Endodermal cell (in vitro differentiated cells): ENCODE measurements at regions not wholly inside any gene's neighbourhood (a gene's known extent, or its start where the extent isn't known, plus 50 kb on each side); places are given as distances from the start of the nearest gene placed in this dataset.
A peak's percentile ranks its signal among the peaks of the same experiment; 100 is the strongest.

Experiments used
- DNase-seq: peaks from one replicate; pipeline ENCODE4 v3.0.0-alpha.2; 2017
- H3K27ac ChIP-seq: 2 replicates; pipeline ENCODE4 v1.5.1; 2013; ENCODE audit warnings: mild to moderate bottlenecking, low read depth, low read length, moderate library complexity
- H3K27me3 ChIP-seq: 2 replicates; pipeline ENCODE4 v1.6.1; 2013; ENCODE audit warnings: mild to moderate bottlenecking, low read length, moderate library complexity; ENCODE audit not compliant: insufficient read depth, control insufficient read depth, poor library complexity, severe bottlenecking
- H3K36me3 ChIP-seq: 2 replicates; pipeline ENCODE4 v1.7.0; 2013; ENCODE audit warnings: mild to moderate bottlenecking, low read length, moderate library complexity; ENCODE audit not compliant: control insufficient read depth, insufficient read depth
- H3K4me1 ChIP-seq: one replicate; pipeline ENCODE4 v1.7.0; 2013; ENCODE audit warnings: low read length; ENCODE audit not compliant: control insufficient read depth, insufficient read depth
- H3K4me3 ChIP-seq: 2 replicates; pipeline ENCODE4 v1.5.1; 2013; ENCODE audit warnings: mild to moderate bottlenecking, low read length, moderate library complexity
- H3K9ac ChIP-seq: 2 replicates; pipeline ENCODE4 v1.6.1; 2013; ENCODE audit warnings: mild to moderate bottlenecking, low read length, moderate library complexity; ENCODE audit not compliant: poor library complexity, severe bottlenecking; ENCODE audit errors: extremely low read depth
- H3K9me3 ChIP-seq: 2 replicates; pipeline ENCODE4 v1.6.1; 2013; ENCODE audit warnings: mild to moderate bottlenecking, low read length, moderate library complexity; ENCODE audit not compliant: control insufficient read depth
- H3K27ac Mint-ChIP-seq: 2 replicates; pipeline ENCODE4 v1.8.0; 2020; ENCODE audit warnings: mixed read lengths
- H3K27me3 Mint-ChIP-seq: 2 replicates; pipeline ENCODE4 v1.8.0; 2021; ENCODE audit warnings: mild to moderate bottlenecking, mixed read lengths; ENCODE audit not compliant: insufficient read depth
- H3K36me3 Mint-ChIP-seq: 2 replicates; pipeline ENCODE4 v1.8.0; 2020; ENCODE audit warnings: low read depth, mixed read lengths
- H3K4me1 Mint-ChIP-seq: 2 replicates; pipeline ENCODE4 v1.8.0; 2020; ENCODE audit warnings: mixed read lengths
- H3K4me3 Mint-ChIP-seq: 2 replicates; pipeline ENCODE4 v1.8.0; 2020; ENCODE audit warnings: mild to moderate bottlenecking, moderate library complexity, mixed read lengths
- H3K9me3 Mint-ChIP-seq: 2 replicates; pipeline ENCODE4 v1.8.0; 2020; ENCODE audit warnings: mild to moderate bottlenecking, mixed read lengths
- CTCF ChIP-seq: fragments of 200-600 bp; sonication (generic); conservative IDR thresholded peaks from 2 replicates; pipeline ENCODE4 v1.5.0; 2021; ENCODE audit warnings: antibody characterized with exemption, mild to moderate bottlenecking
- WGBS, 2 experiments: methylation state at CpG; one replicate each; pipeline versions ENCODE4 v1.1.5 to v1.1.7; 2013; ENCODE audit warnings: missing lambda C conversion rate in 2 of 2, mixed read lengths in 1 of 2; ENCODE audit not compliant: insufficient coverage in 1 of 2, insufficient read length in 1 of 2; 5-methylcytosine and 5-hydroxymethylcytosine counted together

GRCh38 chr4:4714331-4714730, 145.1 kb upstream of the MSX1 start:
- no peaks in the 10 kb centered on the region for H3K27me3 Mint-ChIP-seq
- no peak for DNase-seq
- no peak overlapping the region for H3K4me3 ChIP-seq
- TF ChIP-seq CTCF = no peak
- H3K27me3 ChIP-seq = no peaks in the 10 kb centered on the region
- no peak overlapping the region for H3K27ac ChIP-seq
- WGBS, 2 experiments = 97 to 100% methylated on average over 2 of the region's 2 CpGs
- no peaks in the 10 kb centered on the region for H3K36me3 Mint-ChIP-seq
- H3K9me3 Mint-ChIP-seq = no peaks in the 10 kb centered on the region
- no peak overlapping the region for H3K9ac ChIP-seq
- H3K9me3 ChIP-seq = no peaks in the 10 kb centered on the region
- H3K4me3 Mint-ChIP-seq = no peak overlapping the region
- no peaks in the 10 kb centered on the region for H3K36me3 ChIP-seq
- H3K27ac Mint-ChIP-seq = no peak overlapping the region
- H3K4me1 Mint-ChIP-seq = no peaks in the 10 kb centered on the region
- H3K4me1 ChIP-seq = no peaks in the 10 kb centered on the region

GRCh38 chr4:4712800-4713528, 146.5 kb upstream of the MSX1 start:
- Histone ChIP-seq H3K27ac (no peak overlapping the region), H3K9me3 (no peaks in the 10 kb centered on the region), H3K4me1 (no peaks in the 10 kb centered on the region), H3K9ac (no peak overlapping the region), H3K4me3 (no peak overlapping the region), H3K27me3 (no peaks in the 10 kb centered on the region), H3K36me3 (no peaks in the 10 kb centered on the region)
- no peaks in the 10 kb centered on the region for H3K9me3 Mint-ChIP-seq
- WGBS, 2 experiments = 95 to 100% methylated on average over 1 to 2 of the region's 3 CpGs
- H3K4me1 Mint-ChIP-seq = no peaks in the 10 kb centered on the region
- H3K36me3 Mint-ChIP-seq = no peaks in the 10 kb centered on the region
- TF ChIP-seq CTCF = no peak
- H3K4me3 Mint-ChIP-seq = no peak overlapping the region
- no peak overlapping the region for H3K27ac Mint-ChIP-seq
- peak; percentile 38 for DNase-seq
- no peaks in the 10 kb centered on the region for H3K27me3 Mint-ChIP-seq

GRCh38 chr4:4711902-4712301, 147.6 kb upstream of the MSX1 start:
- no peak overlapping the region for H3K4me3 Mint-ChIP-seq
- no peaks in the 10 kb centered on the region for H3K4me1 Mint-ChIP-seq
- no peak for TF ChIP-seq CTCF
- no peaks in the 10 kb centered on the region for H3K9me3 Mint-ChIP-seq
- Histone ChIP-seq H3K4me1 (no peaks in the 10 kb centered on the region), H3K36me3 (no peaks in the 10 kb centered on the region), H3K9me3 (no peaks in the 10 kb centered on the region), H3K4me3 (no peak overlapping the region), H3K27ac (no peak overlapping the region), H3K9ac (no peak overlapping the region), H3K27me3 (no peaks in the 10 kb centered on the region)
- H3K27ac Mint-ChIP-seq = no peak overlapping the region
- H3K27me3 Mint-ChIP-seq = no peaks in the 10 kb centered on the region
- WGBS, 2 experiments = 93% methylated on average over 2 of the region's 3 CpGs; no CpG with 5 or more reads in 1 of the 2 experiments
- DNase-seq = peak; percentile 43
- no peaks in the 10 kb centered on the region for H3K36me3 Mint-ChIP-seq
